ENCODE measurements at regions not wholly inside any gene's neighbourhood (a gene's known extent, or its start where the extent isn't known, plus 50 kb on each side); places are given as distances from the start of the nearest gene placed in this dataset.

DNA sequence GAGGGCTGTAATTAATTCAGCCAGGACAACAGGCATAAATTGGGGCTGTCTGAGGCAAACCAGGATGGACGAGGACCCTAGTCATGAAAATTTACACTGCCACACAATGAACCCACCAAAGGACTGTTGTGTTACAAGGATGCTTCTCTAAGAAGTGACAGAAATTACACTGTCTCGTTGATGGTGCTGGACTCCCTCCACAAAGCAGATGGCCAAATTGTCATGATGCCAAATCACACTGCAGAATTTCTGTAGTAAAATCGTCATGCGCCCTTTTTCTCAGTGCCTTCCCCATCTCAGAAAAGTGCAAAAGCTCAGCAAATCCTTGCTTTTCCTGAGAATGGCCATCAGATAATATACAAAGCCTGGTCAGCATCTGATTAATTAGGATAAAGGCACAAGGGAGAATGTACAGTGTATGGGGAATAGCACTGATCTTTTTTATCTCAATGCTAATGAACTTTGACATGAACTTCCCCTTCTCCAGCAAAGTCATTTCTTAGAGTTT, 545.8 kb downstream of the CSNK1G3 start:
- TF ChIP-seq, protein P1, sequence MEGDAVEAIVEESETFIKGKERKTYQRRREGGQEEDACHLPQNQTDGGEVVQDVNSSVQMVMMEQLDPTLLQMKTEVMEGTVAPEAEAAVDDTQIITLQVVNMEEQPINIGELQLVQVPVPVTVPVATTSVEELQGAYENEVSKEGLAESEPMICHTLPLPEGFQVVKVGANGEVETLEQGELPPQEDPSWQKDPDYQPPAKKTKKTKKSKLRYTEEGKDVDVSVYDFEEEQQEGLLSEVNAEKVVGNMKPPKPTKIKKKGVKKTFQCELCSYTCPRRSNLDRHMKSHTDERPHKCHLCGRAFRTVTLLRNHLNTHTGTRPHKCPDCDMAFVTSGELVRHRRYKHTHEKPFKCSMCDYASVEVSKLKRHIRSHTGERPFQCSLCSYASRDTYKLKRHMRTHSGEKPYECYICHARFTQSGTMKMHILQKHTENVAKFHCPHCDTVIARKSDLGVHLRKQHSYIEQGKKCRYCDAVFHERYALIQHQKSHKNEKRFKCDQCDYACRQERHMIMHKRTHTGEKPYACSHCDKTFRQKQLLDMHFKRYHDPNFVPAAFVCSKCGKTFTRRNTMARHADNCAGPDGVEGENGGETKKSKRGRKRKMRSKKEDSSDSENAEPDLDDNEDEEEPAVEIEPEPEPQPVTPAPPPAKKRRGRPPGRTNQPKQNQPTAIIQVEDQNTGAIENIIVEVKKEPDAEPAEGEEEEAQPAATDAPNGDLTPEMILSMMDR (IDR thresholded peaks at IDR 0.05): no peak
- TF ChIP-seq EZH2 (IDR thresholded peaks at IDR 0.05; ENCODE audit: borderline replicate concordance, insufficient read depth, low read depth, low read length, poor library complexity, severe bottlenecking): no peak
